ENCODE measurements at regions not wholly inside any gene's neighbourhood (a gene's known extent, or its start where the extent isn't known, plus 50 kb on each side); places are given as distances from the start of the nearest gene placed in this dataset.

DNA sequence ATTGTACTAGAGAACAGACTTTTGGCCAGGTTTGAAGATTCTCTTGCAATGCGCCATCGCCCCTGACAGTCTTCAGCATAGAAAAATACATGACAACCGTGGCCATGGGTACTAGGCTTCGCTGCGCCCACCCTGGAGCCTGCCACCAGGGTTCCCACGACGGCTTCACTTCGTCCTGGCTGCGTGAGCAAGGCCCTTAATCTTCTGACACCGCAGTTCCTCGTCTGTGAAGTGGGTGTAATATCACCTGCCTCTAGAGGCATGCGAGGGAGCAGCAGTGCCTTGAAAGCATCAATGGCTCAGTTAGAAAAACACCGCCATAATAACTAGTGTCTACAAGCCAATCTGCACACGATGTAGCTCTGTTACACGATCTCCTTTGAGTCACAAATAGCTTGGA, 175.2 kb upstream of the HS6ST1 start:
- peaks cover 0 to 16% (median 0%) of the 10 kb centered on the region in 4 donors for H3K4me1 ChIP-seq
- H3K27me3 ChIP-seq, result no peaks in the 10 kb centered on the region
- H3K36me3 ChIP-seq, result no peaks in the 10 kb centered on the region
- no peak overlapping the region for H3K4me3 ChIP-seq
- no peak overlapping the region for H3K27ac ChIP-seq
- H3K9me3 ChIP-seq, result peaks cover 0 to 7% (median 0%) of the 10 kb centered on the region in 4 donors
- TF ChIP-seq POLR2A (IDR thresholded peaks at IDR 0.05) (no peak), EP300 (IDR thresholded peaks at IDR 0.05) (no peak)
- TF ChIP-seq, protein P1, sequence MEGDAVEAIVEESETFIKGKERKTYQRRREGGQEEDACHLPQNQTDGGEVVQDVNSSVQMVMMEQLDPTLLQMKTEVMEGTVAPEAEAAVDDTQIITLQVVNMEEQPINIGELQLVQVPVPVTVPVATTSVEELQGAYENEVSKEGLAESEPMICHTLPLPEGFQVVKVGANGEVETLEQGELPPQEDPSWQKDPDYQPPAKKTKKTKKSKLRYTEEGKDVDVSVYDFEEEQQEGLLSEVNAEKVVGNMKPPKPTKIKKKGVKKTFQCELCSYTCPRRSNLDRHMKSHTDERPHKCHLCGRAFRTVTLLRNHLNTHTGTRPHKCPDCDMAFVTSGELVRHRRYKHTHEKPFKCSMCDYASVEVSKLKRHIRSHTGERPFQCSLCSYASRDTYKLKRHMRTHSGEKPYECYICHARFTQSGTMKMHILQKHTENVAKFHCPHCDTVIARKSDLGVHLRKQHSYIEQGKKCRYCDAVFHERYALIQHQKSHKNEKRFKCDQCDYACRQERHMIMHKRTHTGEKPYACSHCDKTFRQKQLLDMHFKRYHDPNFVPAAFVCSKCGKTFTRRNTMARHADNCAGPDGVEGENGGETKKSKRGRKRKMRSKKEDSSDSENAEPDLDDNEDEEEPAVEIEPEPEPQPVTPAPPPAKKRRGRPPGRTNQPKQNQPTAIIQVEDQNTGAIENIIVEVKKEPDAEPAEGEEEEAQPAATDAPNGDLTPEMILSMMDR (IDR thresholded peaks at IDR 0.05), result no peak
- 87 to 89% methylated on average over 14 to 15 of the region's 15 CpGs for WGBS, 2 donors
- no peak for DNase-seq (ENCODE audit: low spot score in 2 of 2)

DNA sequence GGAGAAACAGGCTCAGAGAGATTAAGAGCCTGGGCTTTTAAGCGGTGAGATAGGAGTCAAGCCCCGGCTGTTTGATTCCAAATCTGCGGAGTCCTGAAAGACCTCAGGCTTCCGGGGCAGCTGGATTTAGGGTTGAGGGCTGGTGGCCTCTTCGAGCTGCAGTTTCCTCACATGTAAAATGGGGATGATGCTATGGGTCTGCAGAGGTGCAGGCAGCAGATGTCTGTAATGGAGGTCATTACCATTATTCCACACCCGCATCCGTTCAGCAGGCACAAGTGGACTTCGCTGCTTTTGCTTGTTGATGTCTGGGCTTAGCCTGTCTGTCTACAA, 175.6 kb upstream of the HS6ST1 start:
- H3K9me3 ChIP-seq, result peaks cover 0 to 7% (median 0%) of the 10 kb centered on the region in 4 donors
- no peak for TF ChIP-seq POLR2A (IDR thresholded peaks at IDR 0.05)
- no peak for TF ChIP-seq EP300 (IDR thresholded peaks at IDR 0.05)
- TF ChIP-seq, protein P1 (IDR thresholded peaks at IDR 0.05), result no peak
- H3K4me1 ChIP-seq, result peaks cover 0 to 16% (median 0%) of the 10 kb centered on the region in 4 donors
- WGBS, 2 donors, result 64 to 71% methylated on average over 8 of the region's 8 CpGs
- H3K4me3 ChIP-seq, result no peak overlapping the region
- no peak for DNase-seq (ENCODE audit: low spot score in 2 of 2)
- no peaks in the 10 kb centered on the region for H3K27me3 ChIP-seq
- no peaks in the 10 kb centered on the region for H3K36me3 ChIP-seq
- no peak overlapping the region for H3K27ac ChIP-seq

DNA sequence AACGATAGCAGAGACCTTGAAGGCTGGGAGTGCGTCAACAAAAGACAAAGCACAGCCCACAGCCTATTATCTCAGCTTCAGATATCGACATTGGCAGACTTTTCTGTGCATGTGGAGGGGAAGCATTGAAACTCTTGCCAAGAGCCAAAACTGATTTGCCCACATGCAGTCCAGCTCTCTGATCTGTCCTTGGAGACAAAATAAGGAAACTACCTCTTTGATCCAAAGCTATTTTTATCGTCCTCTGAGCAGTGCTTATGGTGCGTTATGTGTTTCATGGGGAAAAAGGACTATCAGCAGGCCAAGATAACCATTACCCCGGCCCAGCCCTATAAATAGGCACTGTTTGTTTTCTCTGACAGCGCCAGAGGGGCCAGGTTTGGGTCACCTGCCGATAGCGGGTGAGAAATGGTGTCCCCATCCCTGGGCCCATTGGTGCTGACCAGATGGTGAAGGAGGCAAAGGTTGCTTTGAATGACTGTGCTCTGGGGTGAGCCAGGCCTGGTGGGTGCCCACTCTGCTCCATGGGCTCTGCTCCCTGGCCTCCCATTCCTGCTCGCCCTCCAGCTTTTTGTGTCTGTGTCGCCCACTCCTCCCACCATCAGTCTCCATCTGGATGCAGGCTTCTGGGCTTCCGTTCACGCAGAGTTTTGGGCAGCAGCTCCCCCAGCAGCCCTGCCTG, 176.1 kb upstream of the HS6ST1 start:
- Histone ChIP-seq H3K9me3 (peaks cover 0 to 7% (median 0%) of the 10 kb centered on the region in 4 donors), H3K36me3 (no peaks in the 10 kb centered on the region), H3K27me3 (no peaks in the 10 kb centered on the region), H3K27ac (no peak overlapping the region), H3K4me1 (peaks cover 0 to 11% (median 0%) of the 10 kb centered on the region in 4 donors), H3K4me3 (no peak overlapping the region)
- no peak for DNase-seq (ENCODE audit: low spot score in 2 of 2)
- 59 to 61% methylated on average over 13 of the region's 13 CpGs for WGBS, 2 donors
- no peak for TF ChIP-seq POLR2A (IDR thresholded peaks at IDR 0.05)
- TF ChIP-seq, protein P1 (IDR thresholded peaks at IDR 0.05), result no peak

DNA sequence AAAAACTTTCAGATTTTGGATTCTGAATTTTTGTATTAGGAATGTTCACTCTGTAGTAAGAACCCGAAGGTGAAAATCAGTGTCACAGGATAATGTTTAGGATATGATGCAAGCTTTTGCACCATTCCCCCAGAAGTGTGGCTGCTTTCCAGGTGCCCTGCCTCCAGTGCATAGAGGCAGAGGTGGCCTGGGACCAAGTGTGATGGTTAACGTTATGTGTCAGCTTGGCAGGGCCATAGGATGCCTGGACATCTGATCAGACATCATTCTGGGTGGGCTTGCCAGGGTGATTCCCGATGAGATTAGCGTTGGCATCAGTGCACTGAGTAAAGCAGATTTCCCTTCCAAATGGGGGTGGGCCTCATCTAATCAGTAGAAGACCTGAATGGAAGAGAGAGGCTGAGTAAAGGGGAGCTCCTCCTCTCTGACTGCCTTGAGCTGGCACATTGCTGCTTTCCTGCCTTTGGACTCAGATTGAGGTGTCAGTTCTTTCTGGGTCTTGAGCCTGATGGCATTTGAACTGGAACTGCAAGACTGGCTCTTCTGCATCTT, 177.4 kb upstream of the HS6ST1 start:
- Histone ChIP-seq H3K9me3 (peaks cover 0 to 7% (median 0%) of the 10 kb centered on the region in 4 donors), H3K27ac (no peak overlapping the region), H3K4me1 (peaks cover 0 to 10% (median 0%) of the 10 kb centered on the region in 4 donors), H3K4me3 (no peak overlapping the region), H3K36me3 (no peaks in the 10 kb centered on the region), H3K27me3 (no peaks in the 10 kb centered on the region)
- TF ChIP-seq, protein P1 (IDR thresholded peaks at IDR 0.05), result no peak
- TF ChIP-seq POLR2A (IDR thresholded peaks at IDR 0.05) (no peak), EP300 (IDR thresholded peaks at IDR 0.05) (no peak)
- DNase-seq (ENCODE audit: low spot score in 2 of 2), result no peak
- WGBS, 2 donors, result 93 to 98% methylated on average over 4 of the region's 4 CpGs

DNA sequence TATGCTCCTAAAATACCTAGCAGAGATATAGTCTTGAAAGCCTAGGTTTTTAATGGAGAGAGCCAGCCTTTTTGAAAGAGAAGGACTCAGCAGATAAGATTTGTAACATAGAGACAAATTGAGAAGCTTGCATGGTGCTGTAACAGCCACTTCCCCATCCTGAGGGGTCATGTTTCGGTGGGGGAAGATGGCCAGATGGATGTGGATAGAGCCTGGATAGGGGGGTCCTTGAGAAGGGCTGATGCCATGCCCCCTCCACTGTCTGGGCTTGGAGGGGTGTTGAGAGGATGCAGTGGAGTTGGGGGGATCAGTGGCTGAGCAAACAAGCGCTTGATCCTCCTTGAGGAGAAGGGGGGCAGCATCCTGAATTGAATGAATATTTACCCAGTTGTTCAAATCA, 178.0 kb upstream of the HS6ST1 start:
- H3K9me3 ChIP-seq, result peaks cover 0 to 7% (median 0%) of the 10 kb centered on the region in 4 donors
- peaks cover 0 to 10% (median 0%) of the 10 kb centered on the region in 4 donors for H3K4me1 ChIP-seq
- 88 to 95% methylated on average over 2 of the region's 2 CpGs for WGBS, 2 donors
- no peak overlapping the region for H3K27ac ChIP-seq
- TF ChIP-seq EP300 (IDR thresholded peaks at IDR 0.05) (no peak), POLR2A (IDR thresholded peaks at IDR 0.05) (no peak)
- TF ChIP-seq, protein P1 (IDR thresholded peaks at IDR 0.05), result no peak
- no peaks in the 10 kb centered on the region for H3K36me3 ChIP-seq
- H3K27me3 ChIP-seq, result no peaks in the 10 kb centered on the region
- no peak for DNase-seq (ENCODE audit: low spot score in 2 of 2)
- H3K4me3 ChIP-seq, result no peak overlapping the region
